HEK293T (cell line): ENCODE measurements at regions not wholly inside any gene's neighbourhood (a gene's known extent, or its start where the extent isn't known, plus 50 kb on each side); places are given as distances from the start of the nearest gene placed in this dataset.

Experiments used
- BHLHE40 ChIP-seq: fragments of 450-650 bp; IDR thresholded peaks from 2 replicates; pipeline ENCODE4 v1.6.1; 2016; ENCODE audit warnings: mild to moderate bottlenecking, moderate library complexity, borderline replicate concordance
- ELF4 ChIP-seq: fragments of 450-650 bp; IDR thresholded peaks from 2 replicates; pipeline ENCODE4 v1.6.1; 2017; ENCODE audit warnings: antibody characterized with exemption
- FOXA1 ChIP-seq: fragments of 450-650 bp; IDR thresholded peaks from 2 replicates; pipeline ENCODE4 v1.6.1; 2016; ENCODE audit warnings: mild to moderate bottlenecking
- FOXM1 ChIP-seq: fragments of 450-650 bp; IDR thresholded peaks from 2 replicates; pipeline ENCODE4 v1.6.1; 2017; ENCODE audit warnings: mild to moderate bottlenecking, borderline replicate concordance
- SP1 ChIP-seq: fragments of 450-650 bp; IDR thresholded peaks from 2 replicates; pipeline ENCODE4 v1.6.1; 2017
- TARDBP ChIP-seq: fragments of 450-650 bp; IDR thresholded peaks from 2 replicates; pipeline ENCODE4 v1.6.1; 2016
- ZNF384 ChIP-seq: fragments of 450-650 bp; IDR thresholded peaks from 2 replicates; pipeline ENCODE4 v1.6.1; 2016

- TF ChIP-seq FOXA1 (no peak), ZNF384 (no peak), TARDBP (no peak), SP1 (no peak), BHLHE40 (no peak), FOXM1 (no peak), ELF4 (no peak)
Measured at GRCh38 chr2:145845923-145846322, 1326.0 kb upstream of the ZEB2 start.
